ENCODE measurements at regions not wholly inside any gene's neighbourhood (a gene's known extent, or its start where the extent isn't known, plus 50 kb on each side); places are given as distances from the start of the nearest gene placed in this dataset.
A peak's percentile ranks its signal among the peaks of the same experiment; 100 is the strongest.

DNA sequence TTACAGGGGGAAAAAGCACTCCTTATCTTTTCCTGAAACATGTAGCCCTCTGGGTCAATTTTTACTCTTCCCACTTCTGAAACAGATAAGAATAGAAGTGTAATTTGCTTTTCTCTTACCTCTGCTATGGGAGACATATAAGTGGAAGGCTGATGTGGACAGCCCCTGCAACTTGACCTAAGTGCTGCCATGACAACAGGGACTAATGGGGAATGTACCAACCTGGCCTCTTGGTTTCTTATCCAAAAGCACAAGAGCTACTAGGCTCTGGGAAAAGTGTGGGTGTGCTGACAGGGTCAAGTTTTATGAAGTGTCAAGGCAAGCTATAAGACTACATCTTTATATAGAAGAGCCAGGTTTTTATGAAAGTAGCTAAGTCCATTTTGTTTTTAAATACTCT lies 1246.5 kb downstream of the OTOL1 start:
- TF ChIP-seq, protein P1, sequence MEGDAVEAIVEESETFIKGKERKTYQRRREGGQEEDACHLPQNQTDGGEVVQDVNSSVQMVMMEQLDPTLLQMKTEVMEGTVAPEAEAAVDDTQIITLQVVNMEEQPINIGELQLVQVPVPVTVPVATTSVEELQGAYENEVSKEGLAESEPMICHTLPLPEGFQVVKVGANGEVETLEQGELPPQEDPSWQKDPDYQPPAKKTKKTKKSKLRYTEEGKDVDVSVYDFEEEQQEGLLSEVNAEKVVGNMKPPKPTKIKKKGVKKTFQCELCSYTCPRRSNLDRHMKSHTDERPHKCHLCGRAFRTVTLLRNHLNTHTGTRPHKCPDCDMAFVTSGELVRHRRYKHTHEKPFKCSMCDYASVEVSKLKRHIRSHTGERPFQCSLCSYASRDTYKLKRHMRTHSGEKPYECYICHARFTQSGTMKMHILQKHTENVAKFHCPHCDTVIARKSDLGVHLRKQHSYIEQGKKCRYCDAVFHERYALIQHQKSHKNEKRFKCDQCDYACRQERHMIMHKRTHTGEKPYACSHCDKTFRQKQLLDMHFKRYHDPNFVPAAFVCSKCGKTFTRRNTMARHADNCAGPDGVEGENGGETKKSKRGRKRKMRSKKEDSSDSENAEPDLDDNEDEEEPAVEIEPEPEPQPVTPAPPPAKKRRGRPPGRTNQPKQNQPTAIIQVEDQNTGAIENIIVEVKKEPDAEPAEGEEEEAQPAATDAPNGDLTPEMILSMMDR (IDR thresholded peaks at IDR 0.05; ENCODE audit: low read depth, low read length, missing control alignments) = no peak
- no peak overlapping the region for H3K4me3 ChIP-seq (replicated peaks; ENCODE audit: low read depth, low read length)
- no peak for DNase-seq (ENCODE audit: extremely low read depth, low read depth)

DNA sequence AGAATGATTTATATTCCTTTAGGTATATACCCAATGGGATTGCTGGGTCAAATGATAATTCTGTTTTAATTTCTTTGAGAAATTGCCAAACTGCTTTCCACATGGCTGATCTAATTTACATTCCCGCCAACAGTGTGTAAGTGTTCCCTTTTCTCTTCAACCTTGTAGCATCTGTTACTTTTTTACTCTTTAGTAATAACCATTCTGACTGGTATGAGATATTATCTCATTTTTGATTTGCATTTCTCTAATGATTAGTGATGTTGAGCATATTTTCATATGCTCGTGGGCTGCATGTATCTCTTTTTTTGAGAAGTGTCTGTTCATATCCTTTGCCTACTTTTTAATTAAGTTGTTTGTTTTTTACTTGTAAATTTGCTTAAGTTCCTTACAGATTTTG lies 1264.2 kb downstream of the OTOL1 start:
- TF ChIP-seq, protein P1 (IDR thresholded peaks at IDR 0.05; ENCODE audit: low read depth, low read length, missing control alignments) = no peak
- no peak overlapping the region for H3K4me3 ChIP-seq (replicated peaks; ENCODE audit: low read depth, low read length)
- no peak for DNase-seq (ENCODE audit: extremely low read depth, low read depth)

- DNase-seq (ENCODE audit: extremely low read depth, low read depth) = no peak
- no peak overlapping the region for H3K4me3 ChIP-seq (replicated peaks; ENCODE audit: low read depth, low read length)
- TF ChIP-seq, protein P1 (IDR thresholded peaks at IDR 0.05; ENCODE audit: low read depth, low read length, missing control alignments) = no peak
Observed at GRCh38 chr3:162764051-162764807, 1267.6 kb downstream of the OTOL1 start.

DNA sequence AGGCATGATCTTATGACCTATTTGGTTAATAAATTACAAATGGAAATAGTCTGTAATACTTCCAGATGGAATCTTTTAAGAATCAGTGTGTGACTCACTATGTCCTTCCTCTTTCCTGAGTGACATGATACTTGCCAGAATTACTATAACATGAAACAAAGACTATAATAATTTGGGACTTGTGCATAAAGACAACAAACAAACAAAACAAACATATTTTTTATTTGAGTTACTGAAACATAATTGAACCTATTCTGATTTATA lies 1268.1 kb downstream of the OTOL1 start:
- no peak overlapping the region for H3K4me3 ChIP-seq (replicated peaks; ENCODE audit: low read depth, low read length)
- no peak for DNase-seq (ENCODE audit: extremely low read depth, low read depth)
- TF ChIP-seq, protein P1 (IDR thresholded peaks at IDR 0.05; ENCODE audit: low read depth, low read length, missing control alignments) = no peak

GRCh38 chr3:162765524-162765923 lies 1268.9 kb downstream of the OTOL1 start:
- H3K4me3 ChIP-seq (replicated peaks; ENCODE audit: low read depth, low read length) = no peak overlapping the region
- no peak for DNase-seq (ENCODE audit: extremely low read depth, low read depth)
- TF ChIP-seq, protein P1 (IDR thresholded peaks at IDR 0.05; ENCODE audit: low read depth, low read length, missing control alignments) = no peak

DNA sequence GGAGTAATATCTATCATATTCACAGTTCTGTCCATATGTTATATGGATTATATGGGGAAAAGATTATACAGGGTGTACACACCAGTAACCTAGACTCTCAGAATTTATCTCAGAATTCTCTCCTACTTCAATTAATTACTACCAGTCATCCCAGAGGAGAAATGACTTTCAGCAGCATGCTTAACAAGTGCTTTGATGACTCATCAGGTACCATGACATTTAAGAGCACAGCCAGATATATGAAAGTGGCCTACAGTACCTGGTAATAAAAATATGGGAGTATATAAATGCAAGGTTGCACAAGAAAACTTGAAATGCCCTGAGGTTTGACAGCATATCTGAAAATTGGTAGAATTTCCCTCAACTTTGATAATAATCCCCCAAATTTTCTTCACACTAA lies 1273.0 kb downstream of the OTOL1 start:
- no peak overlapping the region for H3K4me3 ChIP-seq (replicated peaks; ENCODE audit: low read depth, low read length)
- DNase-seq (ENCODE audit: extremely low read depth, low read depth) = peak; percentile 17
- TF ChIP-seq, protein P1 (IDR thresholded peaks at IDR 0.05; ENCODE audit: low read depth, low read length, missing control alignments) = no peak

DNA sequence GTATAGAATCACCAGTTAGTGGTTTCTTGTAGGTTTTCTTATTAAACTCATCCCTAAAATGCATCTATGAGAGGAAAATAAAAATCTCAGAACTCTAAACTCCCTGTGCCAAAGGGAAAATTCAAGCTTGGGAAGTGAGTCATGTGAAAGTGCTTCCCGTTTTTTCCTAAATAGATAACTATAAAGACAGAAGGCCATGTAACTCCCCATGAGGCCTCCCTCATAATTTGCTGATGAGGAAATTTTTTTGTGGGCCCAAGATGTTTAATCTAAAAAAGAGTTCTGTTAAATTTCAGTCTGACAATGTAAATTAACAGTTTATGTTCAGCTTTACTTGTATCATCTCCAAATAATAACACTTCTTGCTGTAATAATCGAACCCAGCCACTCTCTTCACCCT lies 1273.9 kb downstream of the OTOL1 start:
- TF ChIP-seq, protein P1 (IDR thresholded peaks at IDR 0.05; ENCODE audit: low read depth, low read length, missing control alignments) = no peak
- no peak overlapping the region for H3K4me3 ChIP-seq (replicated peaks; ENCODE audit: low read depth, low read length)
- DNase-seq (ENCODE audit: extremely low read depth, low read depth) = no peak
